ENCODE measurements at regions not wholly inside any gene's neighbourhood (a gene's known extent, or its start where the extent isn't known, plus 50 kb on each side); places are given as distances from the start of the nearest gene placed in this dataset.

- no peak overlapping the region for H3K27ac ChIP-seq (replicated peaks)
- TF ChIP-seq GABPA (IDR thresholded peaks at IDR 0.05; ENCODE audit: low read depth) (no peak), POLR2AphosphoS5 (IDR thresholded peaks at IDR 0.05; ENCODE audit: low read depth) (no peak), SPI1 (IDR thresholded peaks at IDR 0.05; ENCODE audit: borderline replicate concordance, low read depth) (no peak)
- TF ChIP-seq, protein P1, sequence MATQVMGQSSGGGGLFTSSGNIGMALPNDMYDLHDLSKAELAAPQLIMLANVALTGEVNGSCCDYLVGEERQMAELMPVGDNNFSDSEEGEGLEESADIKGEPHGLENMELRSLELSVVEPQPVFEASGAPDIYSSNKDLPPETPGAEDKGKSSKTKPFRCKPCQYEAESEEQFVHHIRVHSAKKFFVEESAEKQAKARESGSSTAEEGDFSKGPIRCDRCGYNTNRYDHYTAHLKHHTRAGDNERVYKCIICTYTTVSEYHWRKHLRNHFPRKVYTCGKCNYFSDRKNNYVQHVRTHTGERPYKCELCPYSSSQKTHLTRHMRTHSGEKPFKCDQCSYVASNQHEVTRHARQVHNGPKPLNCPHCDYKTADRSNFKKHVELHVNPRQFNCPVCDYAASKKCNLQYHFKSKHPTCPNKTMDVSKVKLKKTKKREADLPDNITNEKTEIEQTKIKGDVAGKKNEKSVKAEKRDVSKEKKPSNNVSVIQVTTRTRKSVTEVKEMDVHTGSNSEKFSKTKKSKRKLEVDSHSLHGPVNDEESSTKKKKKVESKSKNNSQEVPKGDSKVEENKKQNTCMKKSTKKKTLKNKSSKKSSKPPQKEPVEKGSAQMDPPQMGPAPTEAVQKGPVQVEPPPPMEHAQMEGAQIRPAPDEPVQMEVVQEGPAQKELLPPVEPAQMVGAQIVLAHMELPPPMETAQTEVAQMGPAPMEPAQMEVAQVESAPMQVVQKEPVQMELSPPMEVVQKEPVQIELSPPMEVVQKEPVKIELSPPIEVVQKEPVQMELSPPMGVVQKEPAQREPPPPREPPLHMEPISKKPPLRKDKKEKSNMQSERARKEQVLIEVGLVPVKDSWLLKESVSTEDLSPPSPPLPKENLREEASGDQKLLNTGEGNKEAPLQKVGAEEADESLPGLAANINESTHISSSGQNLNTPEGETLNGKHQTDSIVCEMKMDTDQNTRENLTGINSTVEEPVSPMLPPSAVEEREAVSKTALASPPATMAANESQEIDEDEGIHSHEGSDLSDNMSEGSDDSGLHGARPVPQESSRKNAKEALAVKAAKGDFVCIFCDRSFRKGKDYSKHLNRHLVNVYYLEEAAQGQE (IDR thresholded peaks at IDR 0.05; ENCODE audit: insufficient replicate concordance, low read depth), result no peak
- TF ChIP-seq, protein P2, sequence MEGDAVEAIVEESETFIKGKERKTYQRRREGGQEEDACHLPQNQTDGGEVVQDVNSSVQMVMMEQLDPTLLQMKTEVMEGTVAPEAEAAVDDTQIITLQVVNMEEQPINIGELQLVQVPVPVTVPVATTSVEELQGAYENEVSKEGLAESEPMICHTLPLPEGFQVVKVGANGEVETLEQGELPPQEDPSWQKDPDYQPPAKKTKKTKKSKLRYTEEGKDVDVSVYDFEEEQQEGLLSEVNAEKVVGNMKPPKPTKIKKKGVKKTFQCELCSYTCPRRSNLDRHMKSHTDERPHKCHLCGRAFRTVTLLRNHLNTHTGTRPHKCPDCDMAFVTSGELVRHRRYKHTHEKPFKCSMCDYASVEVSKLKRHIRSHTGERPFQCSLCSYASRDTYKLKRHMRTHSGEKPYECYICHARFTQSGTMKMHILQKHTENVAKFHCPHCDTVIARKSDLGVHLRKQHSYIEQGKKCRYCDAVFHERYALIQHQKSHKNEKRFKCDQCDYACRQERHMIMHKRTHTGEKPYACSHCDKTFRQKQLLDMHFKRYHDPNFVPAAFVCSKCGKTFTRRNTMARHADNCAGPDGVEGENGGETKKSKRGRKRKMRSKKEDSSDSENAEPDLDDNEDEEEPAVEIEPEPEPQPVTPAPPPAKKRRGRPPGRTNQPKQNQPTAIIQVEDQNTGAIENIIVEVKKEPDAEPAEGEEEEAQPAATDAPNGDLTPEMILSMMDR (IDR thresholded peaks at IDR 0.05; ENCODE audit: insufficient read depth, low read length), result no peak
- H3K4me3 ChIP-seq (replicated peaks; ENCODE audit: insufficient read depth, low read length), result no peak overlapping the region
- DNase-seq (ENCODE audit: low read depth in 1 of 2, low spot score in 1 of 2), result no peak
- no peaks in the 10 kb centered on the region for H3K27me3 ChIP-seq (ENCODE audit: insufficient read depth, poor library complexity, severe bottlenecking)
Observed at GRCh38 chr22:49134076-49134475, 693.6 kb downstream of the BRD1 start.

- Histone ChIP-seq H3K4me3 (replicated peaks; ENCODE audit: insufficient read depth, low read length) (no peak overlapping the region), H3K27ac (replicated peaks) (no peak overlapping the region), H3K27me3 (ENCODE audit: insufficient read depth, poor library complexity, severe bottlenecking) (no peaks in the 10 kb centered on the region)
- no peak for DNase-seq (ENCODE audit: low read depth in 1 of 2, low spot score in 1 of 2)
- TF ChIP-seq, protein P2 (IDR thresholded peaks at IDR 0.05; ENCODE audit: insufficient read depth, low read length), result no peak
- TF ChIP-seq SPI1 (IDR thresholded peaks at IDR 0.05; ENCODE audit: borderline replicate concordance, low read depth), result no peak
- TF ChIP-seq POLR2AphosphoS5 (IDR thresholded peaks at IDR 0.05; ENCODE audit: low read depth), result no peak
- TF ChIP-seq, protein P1 (IDR thresholded peaks at IDR 0.05; ENCODE audit: insufficient replicate concordance, low read depth), result no peak
- no peak for TF ChIP-seq GABPA (IDR thresholded peaks at IDR 0.05; ENCODE audit: low read depth)
Observed at GRCh38 chr22:49133541-49133940, 694.1 kb downstream of the BRD1 start.

DNA sequence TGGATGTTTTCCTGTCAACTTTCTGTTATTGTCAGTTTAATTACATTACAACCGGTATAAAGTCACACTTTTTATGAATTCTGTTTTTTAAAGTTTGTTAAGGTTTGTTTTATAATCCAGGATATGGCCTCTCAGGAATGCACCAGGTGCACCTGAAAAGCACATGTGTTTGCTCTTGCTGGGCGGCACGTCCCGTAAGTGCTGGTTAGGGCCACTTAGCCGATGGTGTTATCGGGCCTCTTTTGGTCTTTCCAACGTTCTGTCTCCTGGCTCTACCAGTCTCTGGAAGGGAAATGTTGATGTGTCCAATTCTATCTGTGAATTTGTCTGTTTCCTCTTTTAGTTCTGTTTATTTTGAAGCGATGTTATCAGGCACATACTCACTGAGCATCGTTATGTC, 695.7 kb downstream of the BRD1 start:
- Histone ChIP-seq H3K4me3 (replicated peaks; ENCODE audit: insufficient read depth, low read length) (no peak overlapping the region), H3K27ac (replicated peaks) (no peak overlapping the region), H3K27me3 (ENCODE audit: insufficient read depth, poor library complexity, severe bottlenecking) (no peaks in the 10 kb centered on the region)
- no peak for DNase-seq (ENCODE audit: low read depth in 1 of 2, low spot score in 1 of 2)
- no peak for TF ChIP-seq GABPA (IDR thresholded peaks at IDR 0.05; ENCODE audit: low read depth)
- no peak for TF ChIP-seq SPI1 (IDR thresholded peaks at IDR 0.05; ENCODE audit: borderline replicate concordance, low read depth)
- TF ChIP-seq, protein P2 (IDR thresholded peaks at IDR 0.05; ENCODE audit: insufficient read depth, low read length), result no peak
- TF ChIP-seq POLR2AphosphoS5 (IDR thresholded peaks at IDR 0.05; ENCODE audit: low read depth), result no peak
- TF ChIP-seq, protein P1 (IDR thresholded peaks at IDR 0.05; ENCODE audit: insufficient replicate concordance, low read depth), result no peak

Data from HL-60 (cell line).